AG04449 (cell line): ENCODE measurements at regions not wholly inside any gene's neighbourhood (a gene's known extent, or its start where the extent isn't known, plus 50 kb on each side); places are given as distances from the start of the nearest gene placed in this dataset.

Experiments used
- CTCF ChIA-PET: fragments of 350-600 bp; formaldehyde crosslinking; extraction: SDS; loops from one replicate; lab custom pipeline; 2021; ENCODE audit warnings: antibody characterized with exemption; lab: Yijun Ruan, JAX
- POLR2A ChIA-PET: fragments of 400-600, 350-600 bp; formaldehyde crosslinking; extraction: SDS; loops from one replicate; lab custom pipeline; 2020; ENCODE audit warnings: antibody characterized with exemption, inconsistent platforms; lab: Yijun Ruan, JAX
- DNase-seq: peaks from one replicate; pipeline ENCODE4 v3.0.0-alpha.2; 2010; ENCODE audit warnings: low read depth, low spot score
- H3K4me3 ChIP-seq: 2 replicates; pipeline ENCODE4 v1.5.1; 2011; ENCODE audit warnings: low read depth, mild to moderate bottlenecking, control low read depth, low read length
- TF ChIP-seq, protein P1 (sequence below): IDR thresholded peaks from one replicate; pipeline ENCODE4 v1.5.1; 2011; ENCODE audit warnings: mild to moderate bottlenecking, moderate library complexity, low read length, control low read depth, inconsistent platforms; ENCODE audit not compliant: insufficient read depth; ENCODE audit errors: missing control alignments

DNA sequence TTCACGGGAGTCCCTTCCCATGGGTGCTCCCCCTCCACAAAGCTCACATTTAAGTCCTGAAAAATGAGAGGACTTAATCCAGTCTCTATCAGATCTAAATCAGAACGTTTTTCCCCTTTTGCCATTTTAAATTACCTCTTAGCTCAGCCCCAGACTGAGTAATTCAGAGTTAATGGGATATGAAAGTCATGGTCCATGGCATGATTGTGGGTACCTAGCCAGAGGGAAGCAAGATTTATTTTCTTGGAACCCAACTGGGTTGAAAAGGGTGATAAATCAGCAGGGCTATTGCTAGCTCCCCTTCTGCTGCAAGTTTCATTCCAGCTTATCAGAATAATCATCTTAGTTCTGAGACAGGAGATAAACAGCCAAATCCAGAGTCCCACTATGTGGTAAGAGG lies 320.2 kb upstream of the CHD6 start:
- ChIA-PET CTCF (no interaction called here), POLR2A (no interaction called here)
- TF ChIP-seq, protein P1, sequence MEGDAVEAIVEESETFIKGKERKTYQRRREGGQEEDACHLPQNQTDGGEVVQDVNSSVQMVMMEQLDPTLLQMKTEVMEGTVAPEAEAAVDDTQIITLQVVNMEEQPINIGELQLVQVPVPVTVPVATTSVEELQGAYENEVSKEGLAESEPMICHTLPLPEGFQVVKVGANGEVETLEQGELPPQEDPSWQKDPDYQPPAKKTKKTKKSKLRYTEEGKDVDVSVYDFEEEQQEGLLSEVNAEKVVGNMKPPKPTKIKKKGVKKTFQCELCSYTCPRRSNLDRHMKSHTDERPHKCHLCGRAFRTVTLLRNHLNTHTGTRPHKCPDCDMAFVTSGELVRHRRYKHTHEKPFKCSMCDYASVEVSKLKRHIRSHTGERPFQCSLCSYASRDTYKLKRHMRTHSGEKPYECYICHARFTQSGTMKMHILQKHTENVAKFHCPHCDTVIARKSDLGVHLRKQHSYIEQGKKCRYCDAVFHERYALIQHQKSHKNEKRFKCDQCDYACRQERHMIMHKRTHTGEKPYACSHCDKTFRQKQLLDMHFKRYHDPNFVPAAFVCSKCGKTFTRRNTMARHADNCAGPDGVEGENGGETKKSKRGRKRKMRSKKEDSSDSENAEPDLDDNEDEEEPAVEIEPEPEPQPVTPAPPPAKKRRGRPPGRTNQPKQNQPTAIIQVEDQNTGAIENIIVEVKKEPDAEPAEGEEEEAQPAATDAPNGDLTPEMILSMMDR: no peak
- H3K4me3 ChIP-seq: no peak overlapping the region
- no peak for DNase-seq

DNA sequence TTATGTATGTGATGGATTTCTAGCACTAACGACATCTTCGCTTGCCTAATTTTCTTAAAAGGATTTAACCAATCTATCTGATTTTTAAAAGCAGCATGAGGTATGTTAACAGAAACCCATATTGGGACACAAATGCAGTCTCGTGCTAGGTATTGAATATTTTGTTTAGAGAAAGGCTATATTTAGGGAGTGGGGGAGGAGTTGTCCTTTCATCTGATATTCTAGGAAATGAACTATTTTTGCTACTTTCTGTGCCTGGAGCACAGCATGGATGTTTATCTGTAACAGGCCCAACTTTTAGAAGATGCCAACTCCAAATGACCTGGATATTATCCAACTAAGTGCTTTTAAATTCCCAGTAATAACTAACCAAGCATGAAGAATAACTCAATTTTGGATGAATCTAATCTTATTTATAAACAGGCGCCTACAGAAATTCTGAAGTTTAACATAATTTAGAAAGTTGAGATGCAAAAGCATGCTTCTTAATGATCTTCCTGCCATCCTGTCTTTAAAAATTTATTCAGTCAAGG lies 317.1 kb upstream of the CHD6 start:
- TF ChIP-seq, protein P1: no peak
- CTCF ChIA-PET: no interaction called here
- no peak overlapping the region for H3K4me3 ChIP-seq
- POLR2A ChIA-PET: no interaction called here
- no peak for DNase-seq

DNA sequence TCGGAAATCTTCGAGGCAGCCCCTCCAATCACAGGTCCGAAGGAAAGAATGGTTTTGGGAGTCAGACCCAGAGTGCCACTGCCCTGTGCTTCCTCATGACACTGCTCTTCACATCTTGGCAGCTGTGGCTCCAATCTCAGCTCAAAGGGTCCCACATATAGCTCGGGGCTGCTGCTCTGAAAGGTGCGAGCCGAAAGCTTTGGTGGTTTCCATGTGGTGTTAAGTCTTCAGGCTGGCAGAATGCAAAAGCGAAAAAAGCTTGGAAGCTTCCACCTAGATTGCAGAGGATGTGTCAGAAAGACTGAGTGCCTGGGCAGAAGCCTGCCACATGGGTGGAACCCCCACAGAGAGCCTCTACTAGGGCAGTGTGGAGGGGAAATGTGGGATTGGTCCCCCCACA lies 314.3 kb upstream of the CHD6 start:
- CTCF ChIA-PET: no interaction called here
- DNase-seq: no peak
- H3K4me3 ChIP-seq: no peak overlapping the region
- POLR2A ChIA-PET: no interaction called here
- TF ChIP-seq, protein P1: no peak

DNA sequence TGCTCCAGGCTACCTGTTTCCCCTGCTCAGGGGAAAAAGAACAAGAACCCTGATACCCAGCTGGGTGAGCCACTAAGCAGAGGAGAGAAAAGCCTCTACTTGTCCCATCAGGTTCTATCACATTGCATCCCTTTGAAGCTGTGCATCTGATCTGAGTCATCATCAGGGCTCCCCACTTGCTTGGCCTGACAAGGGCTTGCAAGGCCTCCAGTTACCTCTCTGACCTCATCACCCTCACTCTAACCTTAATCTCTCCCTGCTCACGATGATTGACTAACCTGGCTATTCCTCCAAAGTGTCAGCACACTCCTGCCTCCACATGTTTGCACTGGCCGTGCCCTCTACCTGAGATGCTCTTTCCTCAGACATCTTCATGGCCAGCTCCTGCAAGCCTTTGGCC lies 309.5 kb upstream of the CHD6 start:
- CTCF ChIA-PET: no interaction called here
- POLR2A ChIA-PET: no interaction called here
- TF ChIP-seq, protein P1: no peak
- DNase-seq: no peak
- no peak overlapping the region for H3K4me3 ChIP-seq

DNA sequence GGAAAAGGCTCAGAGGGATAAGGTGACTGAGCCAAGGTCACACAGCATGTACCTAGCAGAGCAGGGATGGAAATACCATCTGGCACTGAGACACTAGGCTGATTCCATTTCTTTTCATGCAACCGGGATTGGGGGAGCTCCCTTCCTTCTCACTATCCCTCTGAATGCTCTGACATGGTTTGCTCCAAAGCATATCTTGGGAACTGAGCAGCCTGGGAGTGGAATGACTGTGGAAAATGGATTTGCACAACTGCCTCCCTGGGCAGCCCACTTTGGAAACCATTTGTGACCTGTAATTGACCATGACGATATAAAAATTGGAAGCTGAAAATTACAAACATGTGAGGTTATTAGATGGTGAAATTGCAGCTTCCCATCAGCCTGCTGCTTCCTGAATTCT lies 309.0 kb upstream of the CHD6 start:
- POLR2A ChIA-PET: no interaction called here

DNA sequence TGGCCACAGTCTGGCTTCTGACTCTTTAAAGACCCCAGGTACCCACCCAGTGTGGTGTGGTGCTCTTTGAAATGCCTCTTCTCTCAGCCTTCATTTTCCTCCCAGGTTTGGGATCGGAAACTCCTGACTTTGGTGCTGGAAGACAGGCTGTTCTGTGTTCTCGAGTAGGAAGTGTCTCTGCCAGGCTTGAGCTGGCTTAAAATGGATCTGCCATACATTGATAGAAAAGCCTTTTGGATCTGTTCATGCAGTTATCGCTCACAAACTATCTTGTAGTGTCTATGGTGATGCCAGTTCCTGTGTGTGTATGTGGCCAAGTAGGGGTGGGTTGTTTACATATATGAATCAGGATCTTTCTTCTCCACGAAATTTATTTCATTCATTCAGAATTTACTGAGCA lies 307.3 kb upstream of the CHD6 start:
- TF ChIP-seq, protein P1: no peak
- ChIA-PET CTCF (no interaction called here), POLR2A (no interaction called here)
- no peak for DNase-seq
- no peak overlapping the region for H3K4me3 ChIP-seq

More for the DNA sequence above, 309.0 kb upstream of the CHD6 start:
- CTCF ChIA-PET: no interaction called here
- TF ChIP-seq, protein P1: no peak
- H3K4me3 ChIP-seq: no peak overlapping the region
- no peak for DNase-seq
